Stimulated activated CD4-positive, alpha-beta T cell treated with anti-CD3 and anti-CD28 coated beads, Interleukin-12 subunit alpha, Interleukin-12 subunit beta, amount 100 ng/mL, for 24 hours (primary cell): ENCODE measurements at regions not wholly inside any gene's neighbourhood (a gene's known extent, or its start where the extent isn't known, plus 50 kb on each side); places are given as distances from the start of the nearest gene placed in this dataset.
A peak's percentile ranks its signal among the peaks of the same experiment; 100 is the strongest.
"Not testable (repeated sequence)": the region's sequence is repeated elsewhere in the genome, so short reads cannot be mapped to it uniquely, and the experiment has no call there.

Source experiments
- DNase-seq, 2 experiments: peaks; one replicate each; pipeline ENCODE4 v3.0.0-alpha.2; 2020; ENCODE audit warnings: low read depth in 2 of 2

GRCh38 chr12:73950507-73950906 lies 587.1 kb upstream of the ATXN7L3B start:
- no peak for DNase-seq

GRCh38 chr12:73951956-73952703 lies 585.5 kb upstream of the ATXN7L3B start:
- no peak for DNase-seq

- no peak for DNase-seq
Observed at GRCh38 chr12:73964641-73965040, 573.0 kb upstream of the ATXN7L3B start.

GRCh38 chr12:73973486-73973885 lies 564.1 kb upstream of the ATXN7L3B start:
- DNase-seq: no peak

GRCh38 chr12:73984552-73984951 lies 553.1 kb upstream of the ATXN7L3B start:
- no peak for DNase-seq

GRCh38 chr12:73991138-73991537 lies 546.5 kb upstream of the ATXN7L3B start:
- no peak for DNase-seq

GRCh38 chr12:73998894-73999293 lies 538.7 kb upstream of the ATXN7L3B start:
- no peak for DNase-seq

- DNase-seq: no peak
Observed at GRCh38 chr12:74015118-74015517, 522.5 kb upstream of the ATXN7L3B start.

- not testable (repeated sequence) for DNase-seq
Observed at GRCh38 chr12:74016324-74016723, 521.3 kb upstream of the ATXN7L3B start.

- DNase-seq: no peak
Observed at GRCh38 chr12:74018849-74019248, 518.8 kb upstream of the ATXN7L3B start.

GRCh38 chr12:74021937-74022336 lies 515.7 kb upstream of the ATXN7L3B start:
- DNase-seq: peak in 1 of 2 experiments; percentile 3

GRCh38 chr12:74031045-74031444 lies 506.6 kb upstream of the ATXN7L3B start:
- DNase-seq: no peak

GRCh38 chr12:74033531-74033930 lies 504.1 kb upstream of the ATXN7L3B start:
- DNase-seq: no peak

- not testable (repeated sequence) for DNase-seq
Observed at GRCh38 chr12:74039138-74039537, 498.5 kb upstream of the ATXN7L3B start.

- DNase-seq: no peak
Observed at GRCh38 chr12:74043343-74043742, 494.3 kb upstream of the ATXN7L3B start.

GRCh38 chr12:74049348-74049747 lies 488.3 kb upstream of the ATXN7L3B start:
- no peak for DNase-seq

- DNase-seq: no peak
Observed at GRCh38 chr12:74051848-74052247, 485.8 kb upstream of the ATXN7L3B start.

GRCh38 chr12:74066476-74066875 lies 471.2 kb upstream of the ATXN7L3B start:
- DNase-seq: no peak

- no peak for DNase-seq
Observed at GRCh38 chr12:74071182-74071581, 466.5 kb upstream of the ATXN7L3B start.

GRCh38 chr12:74076918-74077317 lies 460.7 kb upstream of the ATXN7L3B start:
- DNase-seq: no peak

GRCh38 chr12:74105434-74105833 lies 432.2 kb upstream of the ATXN7L3B start:
- no peak for DNase-seq

GRCh38 chr12:74108729-74109128 lies 428.9 kb upstream of the ATXN7L3B start:
- no peak for DNase-seq

GRCh38 chr12:74111688-74112360 lies 425.8 kb upstream of the ATXN7L3B start:
- no peak for DNase-seq
